ENCODE measurements at regions not wholly inside any gene's neighbourhood (a gene's known extent, or its start where the extent isn't known, plus 50 kb on each side); places are given as distances from the start of the nearest gene placed in this dataset.

DNA sequence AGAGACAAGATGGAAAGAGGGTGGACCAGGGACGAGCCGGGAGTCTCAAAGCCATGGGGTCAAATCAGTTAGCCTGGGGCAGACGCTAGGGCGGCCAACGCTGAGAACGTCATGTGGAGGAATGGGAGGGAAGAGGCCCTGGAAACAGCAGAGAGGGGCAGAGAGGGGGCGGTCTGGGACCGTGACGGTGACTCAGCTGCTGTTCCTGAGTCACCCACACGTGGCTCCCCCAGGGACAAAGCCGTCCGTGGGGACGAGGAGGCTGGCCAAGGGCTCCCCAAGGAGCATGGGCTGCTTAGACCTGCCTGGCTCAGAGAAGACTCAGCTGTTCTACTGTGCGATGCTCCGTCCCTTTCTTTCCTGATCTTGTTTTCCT, 108.4 kb upstream of the LRPAP1 start:
- H3K4me3 ChIP-seq (ENCODE audit: insufficient read depth, low read length, poor library complexity, severe bottlenecking): no peak overlapping the region
- no peaks in the 10 kb centered on the region for H3K9me3 ChIP-seq (ENCODE audit: insufficient read depth, low read length)
- H3F3A ChIP-seq (ENCODE audit: insufficient read depth): no peaks in the 10 kb centered on the region
- H3K9me2 ChIP-seq (replicated peaks; ENCODE audit: insufficient read depth, low read length): no peaks in the 10 kb centered on the region
- H3K79me2 ChIP-seq (ENCODE audit: insufficient read depth, low read length): no peaks in the 10 kb centered on the region
- H3K27me3 ChIP-seq (ENCODE audit: low read length): no peaks in the 10 kb centered on the region
- H3K9ac ChIP-seq (ENCODE audit: low read length): no peak overlapping the region
- H4K20me1 ChIP-seq (ENCODE audit: low read depth, low read length): no peaks in the 10 kb centered on the region
- TF ChIP-seq, protein P1, sequence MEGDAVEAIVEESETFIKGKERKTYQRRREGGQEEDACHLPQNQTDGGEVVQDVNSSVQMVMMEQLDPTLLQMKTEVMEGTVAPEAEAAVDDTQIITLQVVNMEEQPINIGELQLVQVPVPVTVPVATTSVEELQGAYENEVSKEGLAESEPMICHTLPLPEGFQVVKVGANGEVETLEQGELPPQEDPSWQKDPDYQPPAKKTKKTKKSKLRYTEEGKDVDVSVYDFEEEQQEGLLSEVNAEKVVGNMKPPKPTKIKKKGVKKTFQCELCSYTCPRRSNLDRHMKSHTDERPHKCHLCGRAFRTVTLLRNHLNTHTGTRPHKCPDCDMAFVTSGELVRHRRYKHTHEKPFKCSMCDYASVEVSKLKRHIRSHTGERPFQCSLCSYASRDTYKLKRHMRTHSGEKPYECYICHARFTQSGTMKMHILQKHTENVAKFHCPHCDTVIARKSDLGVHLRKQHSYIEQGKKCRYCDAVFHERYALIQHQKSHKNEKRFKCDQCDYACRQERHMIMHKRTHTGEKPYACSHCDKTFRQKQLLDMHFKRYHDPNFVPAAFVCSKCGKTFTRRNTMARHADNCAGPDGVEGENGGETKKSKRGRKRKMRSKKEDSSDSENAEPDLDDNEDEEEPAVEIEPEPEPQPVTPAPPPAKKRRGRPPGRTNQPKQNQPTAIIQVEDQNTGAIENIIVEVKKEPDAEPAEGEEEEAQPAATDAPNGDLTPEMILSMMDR (IDR thresholded peaks at IDR 0.05; ENCODE audit: insufficient read depth, low read length, poor library complexity, severe bottlenecking): no peak
- H2AFZ ChIP-seq (ENCODE audit: low read depth, low read length, severe bottlenecking): no peak overlapping the region
- no peak overlapping the region for H3K27ac ChIP-seq (ENCODE audit: low read depth, low read length)
- no peak overlapping the region for H3K4me2 ChIP-seq (ENCODE audit: low read depth, low read length, poor library complexity, severe bottlenecking)
- H3K36me3 ChIP-seq (ENCODE audit: low read length): no peaks in the 10 kb centered on the region

DNA sequence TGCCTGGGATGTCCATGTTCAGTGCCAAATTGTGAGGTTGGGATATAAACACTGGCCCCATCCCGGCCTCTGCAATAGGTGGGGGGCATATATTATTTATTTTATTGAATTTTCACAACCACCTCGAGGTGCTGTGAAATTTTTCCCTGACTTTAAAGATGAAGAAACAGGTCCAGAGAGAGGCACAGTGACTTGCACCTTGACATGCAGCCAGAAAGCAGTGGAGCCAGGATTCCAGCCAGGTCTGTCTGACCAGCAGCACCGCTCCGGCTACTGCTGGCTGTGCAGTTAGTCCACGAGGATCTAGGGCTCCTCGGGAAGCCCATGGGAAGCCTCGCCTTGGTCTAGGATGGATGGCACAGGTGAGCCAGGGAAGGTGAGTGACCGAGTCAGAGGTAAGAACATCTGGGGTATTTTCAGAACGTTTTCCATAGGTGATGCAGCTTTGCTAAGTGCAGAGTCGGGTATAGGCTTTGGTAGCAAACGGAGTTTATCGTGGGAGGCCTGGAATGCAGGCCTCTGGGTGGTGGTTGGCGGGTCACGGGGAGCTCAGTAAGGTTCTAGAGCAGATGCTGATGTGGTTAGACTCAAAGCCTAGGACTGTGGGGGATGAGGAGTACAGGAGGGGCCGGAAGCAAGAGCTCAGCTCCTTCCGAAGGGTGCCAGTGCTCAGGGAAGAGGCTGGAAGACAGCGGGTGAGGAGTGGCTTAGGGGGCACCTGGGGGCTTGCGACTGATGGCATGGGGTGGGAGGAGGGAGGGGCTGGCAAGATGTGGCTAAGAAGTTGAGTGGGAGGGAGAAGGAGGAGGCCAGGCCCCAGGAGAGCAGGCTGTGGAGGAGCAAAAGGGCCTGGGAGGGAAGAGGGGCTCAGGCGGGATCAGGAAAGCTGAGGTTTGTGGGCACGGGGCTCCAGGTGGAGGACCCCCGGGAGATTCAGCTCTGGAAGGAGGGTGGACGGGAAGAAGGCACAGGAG, 107.7 kb upstream of the LRPAP1 start:
- H3K4me3 ChIP-seq (ENCODE audit: insufficient read depth, low read length, poor library complexity, severe bottlenecking): no peak overlapping the region
- H3K36me3 ChIP-seq (ENCODE audit: low read length): no peaks in the 10 kb centered on the region
- no peaks in the 10 kb centered on the region for H3F3A ChIP-seq (ENCODE audit: insufficient read depth)
- TF ChIP-seq, protein P1 (IDR thresholded peaks at IDR 0.05; ENCODE audit: insufficient read depth, low read length, poor library complexity, severe bottlenecking): no peak
- no peak for TF ChIP-seq EZH2phosphoT487 (conservative IDR thresholded peaks at IDR 0.05; ENCODE audit: low read length)
- no peaks in the 10 kb centered on the region for H3K27me3 ChIP-seq (ENCODE audit: low read length)
- no peak overlapping the region for H3K9ac ChIP-seq (ENCODE audit: low read length)
- H2AFZ ChIP-seq (ENCODE audit: low read depth, low read length, severe bottlenecking): no peak overlapping the region
- H4K20me1 ChIP-seq (ENCODE audit: low read depth, low read length): no peaks in the 10 kb centered on the region
- H3K9me2 ChIP-seq (replicated peaks; ENCODE audit: insufficient read depth, low read length): no peaks in the 10 kb centered on the region
- H3K9me3 ChIP-seq (ENCODE audit: insufficient read depth, low read length): no peaks in the 10 kb centered on the region
- H3K4me2 ChIP-seq (ENCODE audit: low read depth, low read length, poor library complexity, severe bottlenecking): no peak overlapping the region
- H3K79me2 ChIP-seq (ENCODE audit: insufficient read depth, low read length): no peaks in the 10 kb centered on the region
- H3K27ac ChIP-seq (ENCODE audit: low read depth, low read length): no peak overlapping the region

DNA sequence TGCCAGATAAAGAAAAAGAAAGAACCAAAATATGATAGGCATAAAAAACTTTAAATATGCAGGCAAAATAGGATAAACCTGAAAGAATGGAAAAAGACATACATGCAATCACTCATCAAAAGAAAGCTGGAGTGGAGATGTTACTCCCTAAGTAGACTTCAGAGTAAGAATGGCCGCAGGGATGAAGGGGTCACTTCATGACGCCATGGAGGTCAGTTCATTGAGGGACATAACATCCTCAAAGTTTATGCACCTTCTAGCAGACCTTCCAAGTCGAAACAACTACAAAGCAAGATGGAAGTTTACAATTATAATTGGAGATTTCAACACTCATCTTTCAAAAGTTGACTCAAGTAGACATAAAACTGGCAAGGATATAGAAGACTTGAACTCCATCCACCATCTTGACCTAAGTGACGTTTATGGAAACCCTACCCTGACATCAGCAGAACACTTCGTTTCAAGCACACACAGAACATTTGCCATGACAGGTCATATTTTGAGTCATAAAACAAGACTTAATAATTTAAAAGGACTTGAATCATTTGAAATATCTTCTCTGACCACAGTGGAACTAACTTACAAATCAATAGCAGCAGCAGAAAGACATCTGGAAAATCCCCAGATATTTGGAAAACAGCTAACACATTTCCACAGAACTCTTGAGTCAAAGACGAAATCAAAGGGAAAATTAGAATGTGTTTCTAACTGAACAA, 106.0 kb upstream of the LRPAP1 start:
- Histone ChIP-seq H3K9me3 (ENCODE audit: insufficient read depth, low read length) (no peaks in the 10 kb centered on the region), H3K27ac (ENCODE audit: low read depth, low read length) (no peak overlapping the region), H3K36me3 (ENCODE audit: low read length) (no peaks in the 10 kb centered on the region), H4K20me1 (ENCODE audit: low read depth, low read length) (no peaks in the 10 kb centered on the region), H3F3A (ENCODE audit: insufficient read depth) (no peaks in the 10 kb centered on the region), H3K4me3 (ENCODE audit: insufficient read depth, low read length, poor library complexity, severe bottlenecking) (no peak overlapping the region), H3K27me3 (ENCODE audit: low read length) (no peaks in the 10 kb centered on the region), H3K79me2 (ENCODE audit: insufficient read depth, low read length) (no peaks in the 10 kb centered on the region), H3K9me2 (replicated peaks; ENCODE audit: insufficient read depth, low read length) (no peaks in the 10 kb centered on the region), H3K4me2 (ENCODE audit: low read depth, low read length, poor library complexity, severe bottlenecking) (no peak overlapping the region), H3K9ac (ENCODE audit: low read length) (no peak overlapping the region), H2AFZ (ENCODE audit: low read depth, low read length, severe bottlenecking) (no peak overlapping the region)
- TF ChIP-seq EZH2phosphoT487 (conservative IDR thresholded peaks at IDR 0.05; ENCODE audit: low read length): no peak
- TF ChIP-seq, protein P1 (IDR thresholded peaks at IDR 0.05; ENCODE audit: insufficient read depth, low read length, poor library complexity, severe bottlenecking): no peak

Data from SU-DHL-6 (cell line).